Skin of body (tissue), 1 donor: ENCODE measurements at regions not wholly inside any gene's neighbourhood (a gene's known extent, or its start where the extent isn't known, plus 50 kb on each side); places are given as distances from the start of the nearest gene placed in this dataset.
"Not testable (repeated sequence)": the region's sequence is repeated elsewhere in the genome, so short reads cannot be mapped to it uniquely, and the experiment has no call there.

ENCODE experiments used
- DNase-seq: peaks from one replicate; lab custom pipeline; 2025; lab: John Stamatoyannopoulos, UW

DNA sequence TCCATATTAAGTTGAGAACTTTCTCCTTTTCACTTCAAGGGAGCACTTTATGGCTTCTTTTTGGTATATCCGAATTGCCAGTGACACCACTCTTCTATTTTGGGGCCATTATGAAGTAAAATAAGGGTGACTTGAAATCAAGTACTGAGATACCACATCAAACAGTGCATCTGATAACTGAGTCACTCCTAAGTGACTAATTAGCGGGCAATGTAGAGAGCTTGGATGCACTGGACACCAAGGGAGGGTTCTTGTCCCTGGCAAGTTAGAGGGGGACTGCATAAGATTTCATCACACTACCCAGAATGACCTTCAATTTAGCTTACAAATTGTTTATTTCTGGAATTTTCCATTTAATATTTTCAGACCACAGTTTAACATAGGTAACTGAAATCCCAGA is 813.9 kb upstream of the CDH10 start:
- DNase-seq: no peak

DNA sequence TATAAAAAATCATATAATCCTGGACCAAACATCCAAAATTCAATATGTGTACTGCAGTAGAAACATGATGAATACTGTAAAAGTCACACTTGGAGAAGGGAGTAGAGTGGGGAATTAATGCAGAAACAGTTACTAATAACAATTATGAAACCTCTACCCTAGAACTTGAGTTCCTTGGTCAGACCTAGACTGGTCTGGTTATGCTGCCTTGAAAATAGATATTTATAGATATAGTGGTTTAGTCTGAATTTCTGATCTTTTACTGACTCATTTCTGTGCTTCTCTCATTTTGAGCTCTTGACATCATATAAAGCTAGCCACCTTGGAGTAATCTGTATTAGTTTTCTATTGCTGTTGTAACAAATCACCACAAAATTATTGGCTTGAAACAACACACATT is 808.7 kb upstream of the CDH10 start:
- DNase-seq: no peak

- DNase-seq: no peak
Observed at GRCh38 chr5:25451294-25451693, 806.5 kb upstream of the CDH10 start.

DNA sequence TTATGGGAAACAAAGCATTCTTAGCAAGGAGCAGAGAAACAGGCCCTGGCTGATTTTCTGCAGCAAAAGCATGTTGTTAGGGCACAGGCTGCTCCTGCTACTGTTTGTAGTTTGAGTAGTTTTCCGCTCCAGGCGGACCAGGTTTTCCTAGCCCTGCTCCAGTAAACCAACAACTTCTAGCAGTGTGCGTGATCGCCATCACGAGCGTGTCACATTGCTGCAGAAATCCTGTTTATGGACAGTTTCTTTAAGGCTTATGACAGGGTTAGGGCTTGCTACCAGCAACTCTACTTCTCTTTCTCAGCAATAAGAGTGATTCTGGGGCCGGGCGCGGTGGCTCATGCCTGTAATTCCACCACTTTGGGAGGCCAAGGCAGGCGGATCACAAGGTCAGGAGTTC is 803.9 kb upstream of the CDH10 start:
- DNase-seq: no peak

- no peak for DNase-seq
Observed at GRCh38 chr5:25448190-25448621, 803.4 kb upstream of the CDH10 start.

DNA sequence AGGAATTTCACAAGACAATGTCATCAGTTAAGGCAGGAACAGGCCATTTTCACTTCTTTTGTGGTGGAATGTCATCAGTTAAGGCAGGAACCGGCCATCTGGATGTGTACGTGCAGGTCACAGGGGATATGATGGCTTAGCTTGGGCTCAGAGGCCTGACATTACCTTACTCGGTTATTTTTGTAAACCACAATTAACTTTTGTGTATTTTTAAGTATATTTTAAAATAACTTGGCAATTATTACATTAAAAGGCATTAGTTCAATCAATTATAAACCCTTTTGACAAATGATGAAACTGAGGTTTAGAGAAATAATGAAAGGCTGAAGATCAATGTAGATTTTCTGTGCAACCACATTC is 801.3 kb upstream of the CDH10 start:
- not testable (repeated sequence) for DNase-seq

DNA sequence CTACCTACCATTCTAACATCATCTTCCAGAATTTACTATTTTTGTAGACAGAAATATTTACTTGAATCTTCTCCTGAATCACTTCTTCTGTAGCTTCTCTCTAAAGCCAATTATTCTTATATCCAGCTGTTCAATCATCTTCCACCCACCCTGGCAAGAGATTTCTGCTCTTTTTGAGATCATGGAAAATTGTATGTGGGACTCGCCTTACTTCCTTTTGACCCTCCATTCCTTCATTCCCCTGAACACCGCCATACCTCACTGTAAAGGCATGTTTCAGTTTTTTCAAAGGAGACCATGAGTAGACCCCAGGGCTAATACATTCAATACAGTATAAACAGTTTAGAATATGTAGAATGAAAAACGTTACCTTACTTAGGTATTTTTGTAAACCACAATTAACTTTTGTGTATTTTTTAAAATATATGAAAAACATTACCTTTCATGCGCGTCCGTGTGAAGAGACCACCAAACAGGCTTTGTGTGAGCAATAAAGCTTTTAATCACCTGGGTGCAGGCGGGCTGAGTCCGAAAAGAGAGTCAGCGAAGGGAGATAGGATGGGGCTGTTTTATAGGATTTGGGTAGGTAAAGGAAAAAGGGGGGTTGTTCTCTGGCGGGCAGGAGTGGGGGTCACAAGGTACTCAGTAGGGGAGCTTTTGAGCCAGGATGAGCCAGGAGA is 800.7 kb upstream of the CDH10 start:
- DNase-seq: not testable (repeated sequence)

DNA sequence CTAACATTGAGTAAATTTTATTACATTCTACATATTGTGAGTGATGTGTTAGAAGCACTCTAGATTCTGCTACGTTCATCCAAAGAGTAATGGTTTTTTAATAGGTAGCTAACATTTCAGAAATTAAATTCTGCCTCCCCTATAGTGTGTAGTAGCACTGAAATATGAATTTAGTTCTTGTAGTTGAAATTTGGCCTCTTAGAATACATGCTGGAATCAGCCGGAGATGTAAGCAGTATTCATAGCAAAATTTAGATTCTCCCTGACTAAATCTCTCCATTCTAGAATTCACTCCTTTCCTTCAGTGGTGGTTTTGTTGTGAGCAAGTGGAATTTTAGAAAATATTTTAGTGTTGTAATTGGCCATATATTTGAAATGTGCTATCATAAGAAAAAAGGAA is 799.9 kb upstream of the CDH10 start:
- DNase-seq: no peak

DNA sequence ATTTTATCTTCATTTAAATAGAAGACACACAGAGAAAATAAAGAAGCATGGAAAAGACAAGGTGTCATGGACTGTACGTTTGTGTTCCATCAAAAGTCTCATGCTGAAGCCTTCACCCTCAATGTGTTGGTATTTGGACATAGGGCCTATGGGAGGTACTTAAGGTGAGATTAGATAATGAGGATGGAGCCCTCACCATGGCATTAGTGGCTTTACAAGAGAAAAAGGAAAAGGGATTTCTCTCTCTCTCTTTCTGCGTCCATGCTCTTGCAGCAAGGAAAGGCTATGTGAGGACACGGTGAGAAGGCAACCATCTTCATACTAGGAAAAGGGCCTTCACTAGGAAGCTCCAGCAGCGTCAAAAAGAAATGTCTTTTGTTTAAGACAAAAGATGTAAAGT is 797.0 kb upstream of the CDH10 start:
- no peak for DNase-seq

DNA sequence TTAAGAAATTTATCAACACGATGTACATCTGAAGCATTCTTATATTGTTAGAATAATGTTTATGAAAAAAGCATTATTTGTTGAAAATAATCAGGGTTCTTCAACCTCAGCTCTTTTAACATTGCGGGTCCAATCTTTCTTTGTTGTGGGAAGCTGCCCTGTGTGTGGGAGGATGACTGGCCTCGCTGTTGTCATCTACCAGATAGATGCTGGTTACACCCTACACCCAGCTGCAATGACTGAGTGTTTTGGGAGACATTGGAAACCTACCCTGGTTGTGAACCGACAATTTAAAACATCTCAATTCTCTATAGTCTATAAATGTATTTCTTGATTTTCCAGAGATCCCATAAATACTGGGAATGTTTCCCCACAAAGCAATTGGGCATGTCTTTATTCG is 794.2 kb upstream of the CDH10 start:
- no peak for DNase-seq

- not testable (repeated sequence) for DNase-seq
Observed at GRCh38 chr5:25438375-25438774, 793.6 kb upstream of the CDH10 start.

GRCh38 chr5:25436452-25436851 is 791.7 kb upstream of the CDH10 start:
- DNase-seq: no peak

GRCh38 chr5:25435882-25436281 is 791.1 kb upstream of the CDH10 start:
- no peak for DNase-seq

GRCh38 chr5:25427240-25427639 is 782.5 kb upstream of the CDH10 start:
- DNase-seq: no peak

- no peak for DNase-seq
Observed at GRCh38 chr5:25423271-25423670, 778.5 kb upstream of the CDH10 start.

DNA sequence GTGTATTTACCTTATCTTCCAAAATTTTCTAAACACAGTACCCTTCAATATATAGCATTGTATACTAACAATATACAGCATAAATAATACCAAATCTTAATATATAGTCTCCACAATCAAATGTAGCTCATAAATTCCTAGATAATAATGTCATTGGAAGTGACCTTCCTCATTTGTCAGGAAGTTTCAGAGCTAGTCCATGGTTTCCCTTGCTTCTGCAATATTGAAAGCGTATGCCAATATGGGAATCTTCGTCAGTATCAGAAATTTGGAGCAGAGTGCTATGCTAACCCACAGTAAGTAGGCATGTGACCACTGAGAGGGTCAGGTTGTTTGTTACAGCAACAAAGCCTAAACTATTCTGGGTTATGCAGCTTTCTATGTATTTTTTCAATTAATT is 774.9 kb upstream of the CDH10 start:
- DNase-seq: no peak

- DNase-seq: no peak
Observed at GRCh38 chr5:25418978-25419377, 774.2 kb upstream of the CDH10 start.

DNA sequence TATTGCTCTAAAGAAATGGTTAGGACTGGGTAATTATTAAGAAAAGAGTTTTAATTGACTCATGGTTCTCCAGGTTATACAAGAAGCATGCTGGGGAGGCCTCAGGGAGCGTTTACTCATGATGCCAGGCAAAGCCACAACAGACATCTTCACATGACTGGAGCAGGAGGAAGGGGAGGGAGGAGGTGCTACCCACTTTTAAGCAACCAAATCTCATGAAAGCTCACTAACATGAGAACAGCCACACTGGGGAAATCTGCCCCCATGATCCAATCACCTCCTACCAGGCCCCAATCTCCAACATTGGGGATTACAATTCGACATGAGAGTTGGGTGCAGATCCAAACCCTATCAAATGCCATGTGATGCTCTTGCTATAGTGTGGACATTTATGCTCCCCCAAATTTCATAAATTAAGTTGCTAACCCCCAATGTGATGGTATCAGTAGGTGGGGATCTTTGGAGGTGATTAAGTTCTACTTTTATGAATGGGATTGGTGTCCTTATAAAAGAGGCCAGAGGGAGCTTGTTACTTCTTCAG is 773.6 kb upstream of the CDH10 start:
- DNase-seq: no peak

GRCh38 chr5:25416960-25417359 is 772.2 kb upstream of the CDH10 start:
- no peak for DNase-seq

DNA sequence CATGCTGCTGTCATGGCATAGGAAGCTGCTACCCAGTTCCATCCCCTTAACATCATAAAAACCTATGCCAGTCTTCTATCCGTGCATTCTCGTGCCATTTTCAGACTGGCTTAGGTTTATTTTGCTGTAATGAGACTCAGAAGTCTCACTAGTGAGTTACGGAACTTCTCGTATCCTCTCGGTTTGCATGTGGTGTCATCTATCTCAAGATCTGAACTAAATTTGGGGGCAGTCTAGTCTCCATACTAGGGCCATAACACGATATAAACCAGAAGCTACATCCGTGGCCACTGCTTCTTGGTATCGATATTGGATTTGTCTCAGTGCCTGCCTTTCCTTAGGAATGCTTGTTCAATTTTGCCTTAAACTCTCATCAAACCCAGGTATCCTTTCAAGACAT is 771.2 kb upstream of the CDH10 start:
- DNase-seq: no peak

- no peak for DNase-seq
Observed at GRCh38 chr5:25414742-25415141, 770.0 kb upstream of the CDH10 start.

DNA sequence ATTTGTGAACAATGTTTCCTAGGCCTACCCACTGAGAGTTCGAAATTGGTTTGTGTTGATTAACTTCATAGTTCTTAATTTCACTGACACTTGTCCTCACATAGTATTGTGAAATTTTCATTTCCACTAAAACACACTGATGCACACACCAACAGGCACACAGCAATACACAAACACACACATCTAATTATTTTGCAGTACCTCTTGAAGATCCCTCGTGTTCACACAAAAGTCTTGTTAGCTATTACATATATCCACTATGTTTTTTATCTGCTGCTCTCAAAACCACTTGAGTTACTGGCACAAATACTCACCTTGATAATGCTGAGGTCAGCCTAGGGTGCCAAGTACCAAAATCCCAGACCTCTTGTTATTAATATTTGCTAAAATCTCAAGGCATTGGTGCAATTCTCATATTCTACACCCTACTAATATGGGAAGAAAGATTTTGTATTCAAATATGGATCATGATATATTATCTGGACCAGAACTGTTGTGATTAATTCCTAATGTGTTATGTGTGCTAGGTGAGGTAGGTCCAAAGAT is 767.4 kb upstream of the CDH10 start:
- no peak for DNase-seq

- DNase-seq: not testable (repeated sequence)
Observed at GRCh38 chr5:25407365-25407764, 762.6 kb upstream of the CDH10 start.
